Endothelial cell of hepatic sinusoid (primary cell): ENCODE measurements at regions not wholly inside any gene's neighbourhood (a gene's known extent, or its start where the extent isn't known, plus 50 kb on each side); places are given as distances from the start of the nearest gene placed in this dataset.
"Not testable (repeated sequence)": the region's sequence is repeated elsewhere in the genome, so short reads cannot be mapped to it uniquely, and the experiment has no call there.

ENCODE experiments used
- in situ Hi-C: cut with HindIII; loops from 2 replicates; pipeline ENCODE4 v1.10.0; 2017; ENCODE audit warnings: low sequenced_read_pairs

DNA sequence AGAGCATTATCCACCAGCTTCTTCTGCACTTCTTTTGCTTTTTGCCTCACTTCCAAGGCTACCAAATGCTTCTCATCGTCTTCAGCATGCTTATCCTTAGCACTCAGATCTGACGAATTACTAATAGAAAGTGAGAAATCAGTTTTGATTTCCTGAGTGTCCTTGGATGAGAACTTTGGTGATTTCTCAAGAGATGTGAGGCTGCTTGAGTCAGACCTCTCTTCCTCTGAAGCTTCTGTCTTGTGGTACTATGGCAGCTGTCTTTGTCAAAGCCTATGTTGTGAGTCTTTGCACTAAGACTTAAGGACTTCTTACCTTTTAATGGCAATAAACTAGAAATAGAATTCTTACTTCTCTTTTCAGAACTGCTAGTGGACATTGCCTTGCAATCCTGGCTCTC is 169.9 kb downstream of the CPE start:
- in situ Hi-C loops = loop anchor here (25.0 kb wide), 1 partner anchor 539 kb away; no protein-coding TSS in a partner anchor

DNA sequence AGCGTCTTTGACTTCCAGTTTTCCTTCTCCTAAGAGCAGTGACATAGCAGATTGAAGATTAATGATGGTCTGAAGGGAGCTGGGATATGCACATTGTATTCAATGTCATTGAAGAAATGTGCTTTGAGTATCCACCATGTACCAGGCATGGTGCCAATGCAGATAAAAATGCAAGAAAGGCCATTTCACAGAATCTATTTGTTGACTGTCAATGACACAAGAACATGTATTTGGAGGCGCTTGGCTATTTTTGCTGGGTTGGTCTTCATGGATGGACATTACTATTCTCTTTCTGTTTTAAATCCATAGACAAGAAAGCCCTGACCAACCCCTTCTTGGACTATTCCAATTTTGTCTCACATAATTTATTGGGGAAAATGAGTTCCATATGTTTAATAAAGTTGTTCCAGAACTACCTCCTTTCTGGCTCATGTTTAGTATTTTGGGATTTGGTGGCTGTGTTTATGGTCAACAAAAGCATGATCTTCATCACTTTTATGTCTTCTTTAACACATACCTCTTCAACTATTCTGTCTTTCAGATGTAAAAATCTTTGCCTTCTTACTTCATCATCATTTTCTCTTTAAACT is 174.5 kb downstream of the CPE start:
- in situ Hi-C loops = no loop called here

DNA sequence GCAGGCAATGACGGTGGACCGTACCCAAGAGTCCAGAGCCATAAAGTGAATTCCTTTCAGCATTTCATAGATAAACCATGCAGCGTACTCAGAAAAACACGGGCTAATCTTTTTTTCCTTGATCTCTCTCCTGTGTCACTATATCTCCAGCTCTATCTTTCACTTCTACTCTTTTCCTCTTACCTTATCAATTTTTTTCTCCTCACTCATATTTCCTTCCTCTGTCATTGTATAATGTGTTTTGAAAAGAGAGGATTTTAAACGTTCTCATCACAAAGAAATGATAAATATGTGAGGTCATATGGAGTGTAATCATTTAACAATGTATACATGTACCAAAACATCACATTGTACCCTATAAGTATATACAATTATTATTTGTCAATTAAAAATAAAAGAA is 176.5 kb downstream of the CPE start:
- in situ Hi-C loops = no loop called here

DNA sequence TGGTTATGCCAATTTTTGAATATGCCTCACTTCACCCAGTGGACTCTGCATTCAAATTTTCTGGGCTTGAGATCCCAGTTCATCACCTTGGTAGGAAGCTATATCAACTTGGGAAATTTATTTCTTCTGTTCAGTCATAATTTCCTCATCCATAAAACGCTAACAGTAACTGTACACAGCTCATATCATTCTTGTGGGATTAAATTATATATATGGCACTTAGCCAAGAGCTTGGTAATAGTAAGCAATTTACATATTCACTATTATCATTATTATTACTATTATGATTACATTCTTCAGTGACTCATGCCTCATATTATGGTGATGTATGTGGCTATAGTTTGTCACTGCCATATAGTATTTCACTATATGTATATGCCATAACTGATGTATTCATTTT is 177.6 kb downstream of the CPE start:
- in situ Hi-C loops = no loop called here

- in situ Hi-C loops = no loop called here
These were observed 182.1 kb downstream of the CPE start for GRCh38 chr4:165560941-165561340.

DNA sequence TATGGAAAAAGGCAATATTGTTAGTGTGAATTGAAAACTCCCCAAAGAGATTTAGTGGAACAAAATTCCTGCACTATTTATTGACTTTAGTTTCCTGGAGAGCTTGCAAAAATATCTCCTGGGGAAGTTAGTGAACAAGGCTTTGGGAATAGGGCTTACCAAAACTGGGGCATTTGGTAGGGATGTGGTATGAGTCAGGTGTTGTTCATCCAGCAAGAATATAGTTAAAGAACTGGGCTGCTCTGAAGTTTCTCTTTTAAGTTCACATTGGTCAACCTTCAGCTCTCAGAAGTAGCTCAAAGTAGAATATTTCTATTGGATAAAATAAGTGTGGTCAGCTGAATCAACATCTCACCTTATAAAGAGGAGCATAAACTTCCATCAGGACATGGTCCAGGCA is 185.0 kb downstream of the CPE start:
- in situ Hi-C loops = no loop called here

- in situ Hi-C loops = no loop called here
These were observed 190.2 kb downstream of the CPE start for GRCh38 chr4:165569031-165569430.

DNA sequence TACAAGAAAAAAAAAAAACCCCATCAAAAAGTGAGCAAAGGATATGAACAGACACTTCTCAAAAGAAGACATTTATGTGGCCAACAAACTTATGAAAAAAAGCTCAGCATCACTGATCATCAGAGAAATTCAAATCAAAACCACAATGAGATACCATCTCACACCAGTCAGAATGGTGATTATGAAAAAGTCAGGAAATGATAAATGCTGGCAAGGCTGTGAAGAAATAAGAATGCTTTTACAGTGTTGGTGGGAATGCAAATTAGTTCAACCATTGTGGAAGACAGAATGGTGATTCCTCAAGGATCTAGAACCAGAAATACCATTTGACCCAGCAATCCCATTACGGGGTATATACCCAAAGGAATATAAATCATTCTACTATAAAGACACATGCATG is 192.7 kb downstream of the CPE start:
- in situ Hi-C loops = not testable (repeated sequence)

DNA sequence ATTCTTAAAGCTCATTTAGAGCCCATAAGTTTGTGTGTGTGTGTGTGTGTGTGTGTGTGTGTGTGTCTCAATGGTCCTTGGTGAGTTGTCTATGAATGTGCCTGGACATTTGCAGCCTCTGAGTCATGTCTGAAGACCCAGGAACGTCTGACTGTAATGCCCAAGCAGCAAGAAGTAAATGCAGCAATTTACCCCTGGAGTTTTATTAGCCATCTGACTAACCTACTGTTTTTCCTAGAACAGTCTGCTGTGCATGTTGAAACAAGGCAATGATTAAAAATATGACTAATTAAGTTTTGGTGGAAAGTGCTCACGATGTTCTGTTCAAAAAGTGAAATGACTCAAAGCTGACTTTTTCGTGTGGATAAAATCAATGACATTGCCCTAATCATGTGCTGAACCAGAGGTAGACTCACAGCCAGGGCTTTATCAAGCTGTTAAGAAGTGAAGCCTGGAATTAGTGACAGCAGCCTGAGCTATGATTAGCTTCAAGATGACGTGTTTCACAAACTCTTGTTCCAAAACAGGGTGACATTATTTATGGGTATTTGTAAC is 201.6 kb downstream of the CPE start:
- in situ Hi-C loops = no loop called here

- in situ Hi-C loops = no loop called here
These were observed 204.5 kb downstream of the CPE start for GRCh38 chr4:165583341-165583740.

- in situ Hi-C loops = no loop called here
These were observed 206.1 kb downstream of the CPE start for GRCh38 chr4:165584916-165585315.

GRCh38 chr4:165588534-165589315 is 209.9 kb downstream of the CPE start:
- in situ Hi-C loops = no loop called here

GRCh38 chr4:165592386-165592785 is 213.6 kb downstream of the CPE start:
- in situ Hi-C loops = no loop called here

- in situ Hi-C loops = no loop called here
These were observed 219.0 kb downstream of the CPE start for GRCh38 chr4:165597581-165598480.

DNA sequence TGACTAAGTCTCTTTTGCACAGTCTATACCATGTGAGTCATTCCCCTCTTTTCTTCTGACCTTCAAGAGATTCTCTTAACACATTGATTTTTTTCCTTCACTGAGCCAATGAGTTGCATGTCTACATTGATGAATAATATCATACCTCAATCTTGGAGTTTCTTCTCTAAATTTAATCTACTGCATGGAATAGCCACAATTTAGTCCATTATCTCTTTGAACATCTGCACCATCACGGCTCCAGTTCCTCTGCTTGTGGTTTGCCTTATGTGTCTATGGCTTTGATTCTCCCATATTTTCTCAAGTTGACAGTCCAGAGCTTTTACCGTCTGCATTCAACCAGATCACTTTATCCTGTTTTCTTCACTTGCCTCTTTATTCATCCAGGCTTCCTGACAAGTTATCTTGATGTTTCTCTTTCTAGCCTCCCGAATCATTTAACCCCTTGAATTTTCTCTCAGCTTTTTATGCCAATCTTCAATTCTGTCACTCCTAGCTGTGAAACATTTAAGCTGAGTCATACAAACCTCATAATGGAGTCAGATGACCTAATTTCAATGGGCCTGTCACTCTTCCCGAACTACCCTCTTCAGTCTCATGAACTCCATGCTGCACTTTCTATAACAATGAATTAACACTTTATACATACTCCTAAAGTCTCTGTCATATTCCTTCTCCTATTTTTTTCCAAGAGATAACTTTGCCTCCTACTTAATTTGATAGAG is 222.3 kb downstream of the CPE start:
- in situ Hi-C loops = no loop called here

GRCh38 chr4:165602621-165603020 is 223.8 kb downstream of the CPE start:
- in situ Hi-C loops = no loop called here

DNA sequence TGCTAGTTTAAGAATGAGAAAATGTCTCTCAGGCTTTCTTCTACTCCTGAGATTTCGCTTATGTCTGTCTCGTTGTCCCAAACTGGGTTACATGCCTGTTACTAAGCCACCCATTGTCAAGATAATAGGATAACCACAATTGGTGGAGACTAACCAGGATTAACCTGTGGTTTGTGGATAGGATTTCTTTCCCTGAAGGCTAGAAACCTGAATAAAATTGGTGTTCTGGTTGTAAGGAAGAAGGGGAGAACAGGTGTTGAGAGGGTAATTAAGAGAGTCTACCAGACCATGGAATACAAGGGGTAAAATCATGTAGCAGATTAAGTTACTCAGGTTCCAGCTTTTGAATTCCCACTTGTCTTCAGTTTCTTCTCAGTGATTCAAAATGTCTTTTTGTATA is 225.4 kb downstream of the CPE start:
- in situ Hi-C loops = no loop called here

DNA sequence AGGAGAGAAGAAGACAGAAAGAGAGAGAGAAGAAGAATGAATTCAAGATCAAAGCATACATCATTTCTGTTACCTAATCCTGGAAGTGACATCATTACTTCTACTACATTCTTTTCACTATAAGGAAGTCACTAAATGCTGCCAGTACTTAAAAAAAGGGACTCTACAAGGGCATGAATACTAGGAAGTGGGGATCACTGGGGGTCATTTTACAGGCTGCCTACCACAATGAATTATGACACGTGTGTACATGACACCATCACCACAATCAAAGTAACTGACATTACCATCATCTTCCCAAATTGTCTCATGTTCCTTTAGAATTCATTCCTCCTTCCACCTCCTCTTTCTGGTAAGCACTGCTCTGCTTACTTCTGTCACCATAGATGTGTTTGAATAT is 227.0 kb downstream of the CPE start:
- in situ Hi-C loops = no loop called here

- in situ Hi-C loops = no loop called here
These were observed 227.8 kb downstream of the CPE start for GRCh38 chr4:165606465-165607205.

- in situ Hi-C loops = no loop called here
These were observed 230.8 kb downstream of the CPE start for GRCh38 chr4:165609653-165610052.
